Astrocyte (in vitro differentiated cells and primary cell): ENCODE measurements at regions not wholly inside any gene's neighbourhood (a gene's known extent, or its start where the extent isn't known, plus 50 kb on each side); places are given as distances from the start of the nearest gene placed in this dataset.

ENCODE experiments used
- DNase-seq: peaks from one replicate; pipeline ENCODE4 v3.0.0-alpha.2; 2010; ENCODE audit warnings: low read depth
- FAIRE-seq: peaks from 2 replicates; lab custom pipeline; 2011; peaks lifted over from hg19 to GRCh38; lab: Jason Lieb, UNC
- H2AFZ ChIP-seq: 2 replicates; pipeline ENCODE4 v1.6.0; 2012; ENCODE audit warnings: low read depth, low read length, inconsistent platforms
- H3K27ac ChIP-seq: 2 replicates; pipeline ENCODE4 v1.5.1; 2011; ENCODE audit warnings: low read depth, low read length, inconsistent platforms
- H3K27me3 ChIP-seq: 2 replicates; pipeline ENCODE4 v1.6.0; 2011; ENCODE audit warnings: low read length, inconsistent platforms; ENCODE audit not compliant: insufficient read depth
- H3K36me3 ChIP-seq: 2 replicates; pipeline ENCODE4 v1.5.1; 2011; ENCODE audit warnings: low read length, inconsistent platforms; ENCODE audit not compliant: insufficient read depth
- H3K4me1 ChIP-seq: 2 replicates; pipeline ENCODE4 v1.5.1; 2011; ENCODE audit warnings: low read length, inconsistent platforms; ENCODE audit not compliant: insufficient read depth
- H3K4me2 ChIP-seq: 2 replicates; pipeline ENCODE4 v1.6.0; 2012; ENCODE audit warnings: low read length, inconsistent platforms
- H3K4me3 ChIP-seq: 2 replicates; pipeline ENCODE4 v1.5.1; 2011; ENCODE audit warnings: low read depth, mild to moderate bottlenecking, low read length, inconsistent platforms; ENCODE audit not compliant: insufficient read depth
- H3K79me2 ChIP-seq: 2 replicates; pipeline ENCODE4 v1.6.0; 2012; ENCODE audit warnings: mild to moderate bottlenecking, low read length, inconsistent platforms; ENCODE audit not compliant: insufficient read depth
- H3K9ac ChIP-seq: 2 replicates; pipeline ENCODE4 v1.6.0; 2012; ENCODE audit warnings: mild to moderate bottlenecking, low read length, inconsistent platforms
- H3K9me3 ChIP-seq: 2 replicates; pipeline ENCODE4 v1.5.1; 2012; ENCODE audit warnings: low read depth, mild to moderate bottlenecking, low read length, inconsistent platforms; ENCODE audit not compliant: insufficient read depth
- H4K20me1 ChIP-seq: 2 replicates; pipeline ENCODE4 v1.6.0; 2012; ENCODE audit warnings: low read length, inconsistent platforms; ENCODE audit not compliant: insufficient read depth
- H3K27ac Mint-ChIP-seq: one replicate; pipeline ENCODE4 v1.8.0; 2021; ENCODE audit warnings: mild to moderate bottlenecking, mixed read lengths; ENCODE audit not compliant: unreplicated experiment
- H3K27me3 Mint-ChIP-seq: one replicate; pipeline ENCODE4 v1.8.0; 2021; ENCODE audit warnings: low read depth, mixed read lengths; ENCODE audit not compliant: unreplicated experiment
- H3K36me3 Mint-ChIP-seq: one replicate; pipeline ENCODE4 v1.8.0; 2021; ENCODE audit warnings: low read depth, mixed read lengths; ENCODE audit not compliant: unreplicated experiment
- H3K4me1 Mint-ChIP-seq: one replicate; pipeline ENCODE4 v1.8.0; 2021; ENCODE audit warnings: low read depth, mixed read lengths; ENCODE audit not compliant: unreplicated experiment
- H3K4me3 Mint-ChIP-seq: one replicate; pipeline ENCODE4 v1.8.0; 2021; ENCODE audit warnings: mild to moderate bottlenecking, moderate library complexity, mixed read lengths; ENCODE audit not compliant: unreplicated experiment
- H3K9me3 Mint-ChIP-seq: one replicate; pipeline ENCODE4 v1.8.0; 2021; ENCODE audit warnings: mild to moderate bottlenecking, mixed read lengths; ENCODE audit not compliant: unreplicated experiment
- CTCF ChIP-seq: IDR thresholded peaks from 2 replicates; pipeline ENCODE4 v1.5.1; 2011; ENCODE audit warnings: low read depth, mild to moderate bottlenecking, inconsistent platforms, low read length, moderate library complexity; ENCODE audit not compliant: insufficient read depth
- EZH2 ChIP-seq: IDR thresholded peaks from 2 replicates; pipeline ENCODE4 v1.6.1; 2012; ENCODE audit warnings: mild to moderate bottlenecking, low read length, inconsistent platforms; ENCODE audit not compliant: insufficient read depth

DNA sequence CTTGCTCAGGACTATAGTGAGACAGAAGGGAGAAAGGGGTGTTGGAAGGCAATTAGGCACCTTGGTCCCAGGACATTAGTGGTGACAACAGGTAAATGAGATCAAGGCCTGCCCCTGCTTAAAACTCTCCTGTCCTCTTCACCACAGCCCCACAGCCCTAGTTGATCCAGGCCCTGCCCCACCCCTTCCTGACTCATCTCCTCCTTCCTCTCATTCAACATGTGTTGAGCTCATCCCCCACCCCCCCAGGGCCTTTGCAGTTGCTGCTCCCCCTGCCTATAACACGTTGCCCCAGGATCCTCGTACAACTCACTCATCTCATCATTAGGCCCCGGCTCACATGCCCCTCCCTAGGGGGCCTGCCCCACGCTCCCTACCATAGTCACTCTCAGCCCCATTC is 66.8 kb downstream of the TSPAN17 start:
- H4K20me1 ChIP-seq = no peaks in the 10 kb centered on the region
- peaks cover 4% of the 10 kb centered on the region for H3K36me3 Mint-ChIP-seq
- no peaks in the 10 kb centered on the region for H3K4me1 ChIP-seq
- H3K79me2 ChIP-seq = no peaks in the 10 kb centered on the region
- H3K4me3 Mint-ChIP-seq = no peak overlapping the region
- no peak overlapping the region for H2AFZ ChIP-seq
- peaks cover 9% of the 10 kb centered on the region for H3K9me3 ChIP-seq
- H3K27ac ChIP-seq = no peak overlapping the region
- no peaks in the 10 kb centered on the region for H3K36me3 ChIP-seq
- H3K4me3 ChIP-seq = no peak overlapping the region
- peaks cover 21% of the 10 kb centered on the region for H3K27me3 ChIP-seq
- no peak for FAIRE-seq
- no peak overlapping the region for H3K4me2 ChIP-seq
- peaks cover 22% of the 10 kb centered on the region for H3K9me3 Mint-ChIP-seq
- peaks cover 52% of the 10 kb centered on the region for H3K27me3 Mint-ChIP-seq
- H3K27ac Mint-ChIP-seq = no peak overlapping the region
- H3K9ac ChIP-seq = no peak overlapping the region
- TF ChIP-seq EZH2 (no peak), CTCF (no peak)
- DNase-seq = no peak
- no peaks in the 10 kb centered on the region for H3K4me1 Mint-ChIP-seq

DNA sequence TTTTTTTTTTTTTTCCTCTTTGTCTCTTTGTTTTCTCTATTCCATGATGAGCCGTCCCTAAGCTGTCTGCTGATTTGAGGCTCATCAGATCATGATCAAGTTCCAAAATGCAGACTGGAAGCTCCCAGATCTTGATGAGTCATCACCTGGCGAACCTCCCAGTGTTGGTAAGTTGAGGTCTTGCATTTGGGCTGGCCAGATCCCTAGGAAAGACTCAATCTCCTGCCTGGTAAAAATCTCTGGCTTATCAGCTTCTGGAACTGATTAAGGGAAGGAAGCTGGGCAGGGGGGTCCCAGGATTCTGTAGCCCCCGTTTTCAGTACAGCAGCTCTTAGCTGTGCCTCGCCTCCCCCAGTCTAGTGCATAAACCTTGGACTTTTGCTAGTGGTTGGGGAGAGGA is 69.0 kb downstream of the TSPAN17 start:
- TF ChIP-seq CTCF = no peak
- TF ChIP-seq EZH2 = no peak
- Mint-ChIP-seq H3K27ac (no peak overlapping the region), H3K36me3 (peaks cover 4% of the 10 kb centered on the region), H3K4me1 (no peaks in the 10 kb centered on the region), H3K27me3 (peaks cover 46% of the 10 kb centered on the region), H3K9me3 (peaks cover 23% of the 10 kb centered on the region), H3K4me3 (no peak overlapping the region)
- H3K9ac ChIP-seq = no peak overlapping the region
- no peak for FAIRE-seq
- peaks cover 12% of the 10 kb centered on the region for H3K9me3 ChIP-seq
- H3K27me3 ChIP-seq = peaks cover 17% of the 10 kb centered on the region
- H3K79me2 ChIP-seq = no peaks in the 10 kb centered on the region
- no peaks in the 10 kb centered on the region for H4K20me1 ChIP-seq
- no peak overlapping the region for H2AFZ ChIP-seq
- no peak overlapping the region for H3K4me2 ChIP-seq
- no peaks in the 10 kb centered on the region for H3K36me3 ChIP-seq
- DNase-seq = peak; percentile 67
- no peak overlapping the region for H3K27ac ChIP-seq
- H3K4me1 ChIP-seq = no peaks in the 10 kb centered on the region
- H3K4me3 ChIP-seq = no peak overlapping the region

GRCh38 chr5:176719113-176719739 is 71.9 kb downstream of the TSPAN17 start:
- Histone ChIP-seq H3K9ac (no peak overlapping the region), H3K27me3 (peaks cover 22% of the 10 kb centered on the region), H2AFZ (no peak overlapping the region), H3K36me3 (no peaks in the 10 kb centered on the region), H3K9me3 (peaks cover 6% of the 10 kb centered on the region), H4K20me1 (no peaks in the 10 kb centered on the region), H3K4me1 (no peaks in the 10 kb centered on the region), H3K27ac (no peak overlapping the region), H3K79me2 (no peaks in the 10 kb centered on the region), H3K4me3 (no peak overlapping the region), H3K4me2 (no peak overlapping the region)
- H3K27me3 Mint-ChIP-seq = peaks cover 58% of the 10 kb centered on the region
- FAIRE-seq (no peak), DNase-seq (no peak)
- peaks cover 11% of the 10 kb centered on the region for H3K9me3 Mint-ChIP-seq
- H3K36me3 Mint-ChIP-seq = peaks cover 1% of the 10 kb centered on the region
- no peak overlapping the region for H3K27ac Mint-ChIP-seq
- H3K4me3 Mint-ChIP-seq = no peak overlapping the region
- TF ChIP-seq EZH2 = no peak
- TF ChIP-seq CTCF = no peak
- H3K4me1 Mint-ChIP-seq = no peaks in the 10 kb centered on the region
